GM13977 (cell line): ENCODE measurements at regions not wholly inside any gene's neighbourhood (a gene's known extent, or its start where the extent isn't known, plus 50 kb on each side); places are given as distances from the start of the nearest gene placed in this dataset.

ENCODE experiments used
- DNase-seq: peaks from one replicate; pipeline ENCODE4 v3.0.0; 2012; ENCODE audit warnings: low spot score
- in situ Hi-C: fragments of 300-500 bp; cut with MboI; formaldehyde crosslinking; loops from one replicate; pipeline ENCODE4 v1.12.0; 2022; ENCODE audit warnings: low sequenced_read_pairs, low pct_unique_long_range_greater_than_20kb, mixed read lengths, inconsistent platforms; ENCODE audit not compliant: unreplicated experiment
- TF ChIP-seq, protein P1 (sequence below): IDR thresholded peaks from 2 replicates; pipeline ENCODE4 v1.5.1; 2012; ENCODE audit warnings: mild to moderate bottlenecking, control low read depth; ENCODE audit not compliant: insufficient read depth; ENCODE audit errors: extremely low read depth, missing control alignments

DNA sequence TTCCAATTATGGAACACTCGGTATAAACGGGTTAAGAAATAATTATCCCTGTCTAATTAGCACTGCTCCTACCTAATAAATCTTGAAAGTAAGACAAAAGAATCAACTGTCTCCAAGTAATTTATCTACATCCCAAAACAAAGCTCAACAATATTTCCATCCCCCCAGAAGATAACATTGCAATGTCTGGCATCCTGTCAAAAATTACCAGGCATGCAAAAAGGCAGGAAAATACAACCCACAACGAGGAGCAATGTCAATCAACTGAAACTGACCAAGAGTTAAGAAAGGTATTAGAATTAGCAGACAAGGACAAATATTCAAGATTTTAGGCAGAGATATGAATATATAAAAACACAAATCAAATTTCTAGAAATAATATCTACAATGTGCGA lies 84.5 kb upstream of the SVIL start:
- TF ChIP-seq, protein P1, sequence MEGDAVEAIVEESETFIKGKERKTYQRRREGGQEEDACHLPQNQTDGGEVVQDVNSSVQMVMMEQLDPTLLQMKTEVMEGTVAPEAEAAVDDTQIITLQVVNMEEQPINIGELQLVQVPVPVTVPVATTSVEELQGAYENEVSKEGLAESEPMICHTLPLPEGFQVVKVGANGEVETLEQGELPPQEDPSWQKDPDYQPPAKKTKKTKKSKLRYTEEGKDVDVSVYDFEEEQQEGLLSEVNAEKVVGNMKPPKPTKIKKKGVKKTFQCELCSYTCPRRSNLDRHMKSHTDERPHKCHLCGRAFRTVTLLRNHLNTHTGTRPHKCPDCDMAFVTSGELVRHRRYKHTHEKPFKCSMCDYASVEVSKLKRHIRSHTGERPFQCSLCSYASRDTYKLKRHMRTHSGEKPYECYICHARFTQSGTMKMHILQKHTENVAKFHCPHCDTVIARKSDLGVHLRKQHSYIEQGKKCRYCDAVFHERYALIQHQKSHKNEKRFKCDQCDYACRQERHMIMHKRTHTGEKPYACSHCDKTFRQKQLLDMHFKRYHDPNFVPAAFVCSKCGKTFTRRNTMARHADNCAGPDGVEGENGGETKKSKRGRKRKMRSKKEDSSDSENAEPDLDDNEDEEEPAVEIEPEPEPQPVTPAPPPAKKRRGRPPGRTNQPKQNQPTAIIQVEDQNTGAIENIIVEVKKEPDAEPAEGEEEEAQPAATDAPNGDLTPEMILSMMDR: no peak
- in situ Hi-C loops: no loop called here
- no peak for DNase-seq

DNA sequence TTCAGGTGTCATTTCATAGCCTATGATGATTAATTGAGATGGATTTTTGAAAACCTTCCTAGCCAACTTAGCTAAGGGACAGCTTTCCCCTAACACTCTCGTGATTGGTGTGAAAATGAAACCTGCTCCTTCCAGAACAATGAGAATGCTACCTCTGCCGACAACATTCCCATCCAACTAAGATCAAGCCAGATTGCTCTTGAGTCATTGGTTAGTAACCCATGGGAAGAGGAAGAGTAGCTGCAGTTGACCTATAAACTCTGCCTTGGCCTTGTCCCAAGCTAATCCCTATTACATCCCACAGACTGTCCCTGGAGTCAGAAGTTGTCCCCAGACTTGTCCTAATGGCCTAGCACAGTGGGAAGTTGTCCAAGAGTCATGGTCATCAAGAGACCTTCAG lies 80.5 kb upstream of the SVIL start:
- DNase-seq: no peak
- TF ChIP-seq, protein P1: no peak
- in situ Hi-C loops: no loop called here

DNA sequence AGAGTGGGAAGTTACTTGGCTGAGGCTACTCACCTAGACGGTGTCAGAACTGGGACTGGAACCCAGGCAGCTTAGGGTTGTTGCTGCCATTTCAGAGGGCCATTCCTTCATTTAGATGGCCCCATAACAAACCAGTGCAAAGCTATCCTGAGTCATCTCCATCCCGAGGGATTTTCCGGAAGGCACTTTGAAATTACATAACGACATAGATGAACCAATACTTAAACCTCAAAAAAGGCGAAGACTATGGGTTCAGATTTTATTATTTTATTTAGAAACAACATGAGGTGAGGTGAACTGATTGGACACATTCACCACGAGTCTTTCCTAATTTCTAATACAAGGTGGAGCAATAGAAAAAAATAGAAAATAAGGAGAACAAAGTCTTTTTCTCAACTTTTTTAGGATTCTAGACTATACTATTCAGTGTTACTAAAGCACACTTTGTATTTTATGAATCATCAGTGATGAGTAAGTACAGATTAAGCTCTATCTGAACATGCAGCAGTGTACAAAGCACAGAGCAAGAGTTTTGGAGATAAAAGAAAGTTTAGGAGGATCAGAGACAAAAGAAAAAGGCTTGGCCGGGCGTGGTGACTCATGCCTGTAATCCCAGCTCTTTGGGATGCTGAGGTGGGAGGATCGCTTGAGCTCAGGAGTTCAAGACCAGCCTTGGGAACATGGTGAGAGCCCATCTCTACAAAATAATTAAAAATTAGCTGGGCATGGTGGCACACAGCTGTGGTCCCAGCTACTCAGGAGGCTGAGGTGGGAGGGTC lies 79.5 kb upstream of the SVIL start:
- in situ Hi-C loops: no loop called here
- TF ChIP-seq, protein P1: no peak
- no peak for DNase-seq

DNA sequence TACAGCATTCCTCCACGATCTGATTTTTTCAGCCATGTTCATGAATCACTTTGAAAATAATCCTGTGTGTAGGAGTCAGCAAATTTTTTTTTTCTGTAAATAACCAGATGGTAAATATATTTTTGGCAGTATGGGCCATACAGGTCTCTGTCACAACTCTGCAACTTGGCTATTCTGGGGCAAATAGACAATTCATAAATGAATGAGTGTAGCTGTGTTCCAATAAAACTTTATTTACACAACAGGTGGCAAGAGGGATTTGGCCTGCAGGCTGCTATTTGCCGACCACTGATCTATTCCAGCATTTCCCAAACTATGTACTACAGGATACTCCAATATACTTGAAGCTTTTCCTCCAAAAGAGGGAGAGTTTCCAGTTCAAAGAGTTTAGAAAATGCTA lies 78.7 kb upstream of the SVIL start:
- TF ChIP-seq, protein P1: no peak
- DNase-seq: no peak
- in situ Hi-C loops: no loop called here

DNA sequence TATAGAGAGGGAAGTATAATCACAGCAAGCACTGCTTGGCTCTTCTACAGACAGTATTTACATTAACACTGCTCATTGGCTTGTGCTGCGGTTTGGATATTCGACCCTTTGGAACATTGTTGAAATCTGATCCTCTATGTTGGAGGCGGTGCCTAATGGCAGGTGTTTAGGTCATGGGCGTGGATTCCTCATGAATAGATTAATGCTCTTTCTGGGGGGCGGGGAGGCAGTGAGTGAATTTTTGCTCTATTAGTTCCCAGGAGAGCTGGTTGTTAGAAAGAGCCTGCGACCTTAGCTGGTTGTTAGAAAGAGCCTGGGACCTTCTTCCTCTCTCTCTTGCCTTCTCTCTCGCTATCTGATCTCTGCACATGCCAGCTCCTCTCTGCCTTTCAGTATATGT lies 77.3 kb upstream of the SVIL start:
- in situ Hi-C loops: no loop called here
- DNase-seq: no peak
- TF ChIP-seq, protein P1: no peak

DNA sequence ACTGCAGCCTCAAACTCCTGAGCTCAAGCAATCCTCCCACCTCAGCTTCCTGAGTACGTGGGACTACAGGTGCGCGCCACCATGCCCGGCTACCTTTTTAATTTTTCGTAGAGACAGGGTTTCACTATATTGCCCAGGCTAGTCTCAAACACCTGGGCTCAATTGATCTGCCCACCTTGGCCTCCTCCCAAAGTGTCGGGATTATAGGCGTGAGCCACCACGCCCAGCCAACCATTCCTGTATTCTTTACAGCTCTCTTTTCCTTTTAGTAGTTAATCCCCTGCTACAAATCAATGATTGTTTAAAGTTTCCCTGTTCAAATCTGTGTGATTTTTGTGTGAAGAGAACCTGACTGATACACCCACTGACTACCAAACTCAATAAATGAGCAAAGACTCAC lies 75.4 kb upstream of the SVIL start:
- no peak for DNase-seq
- TF ChIP-seq, protein P1: no peak
- in situ Hi-C loops: no loop called here
